NCI-H510A (cell line): ENCODE measurements at regions not wholly inside any gene's neighbourhood (a gene's known extent, or its start where the extent isn't known, plus 50 kb on each side); places are given as distances from the start of the nearest gene placed in this dataset.
"Not testable (repeated sequence)": the region's sequence is repeated elsewhere in the genome, so short reads cannot be mapped to it uniquely, and the experiment has no call there.

ENCODE experiments used
- DNase-seq: peaks from one replicate; lab custom pipeline; 2025; lab: John Stamatoyannopoulos, UW

- DNase-seq = no peak
Measured at GRCh38 chr2:182636699-182637098, 79.4 kb upstream of the DNAJC10 start.

GRCh38 chr2:182638667-182639066, 77.4 kb upstream of the DNAJC10 start:
- no peak for DNase-seq

GRCh38 chr2:182639971-182640370, 76.1 kb upstream of the DNAJC10 start:
- DNase-seq = no peak

- peak; percentile 41 for DNase-seq
Measured at GRCh38 chr2:182642328-182642727, 73.7 kb upstream of the DNAJC10 start.

GRCh38 chr2:182646763-182647498, 69.1 kb upstream of the DNAJC10 start:
- DNase-seq = no peak

- DNase-seq = no peak
Measured at GRCh38 chr2:182647499-182647787, 68.6 kb upstream of the DNAJC10 start.

GRCh38 chr2:182649316-182649715, 66.7 kb upstream of the DNAJC10 start:
- DNase-seq = peak; percentile 73

- peak; percentile 36 for DNase-seq
Measured at GRCh38 chr2:182650704-182651103, 65.4 kb upstream of the DNAJC10 start.

- no peak for DNase-seq
Measured at GRCh38 chr2:182652326-182652725, 63.7 kb upstream of the DNAJC10 start.

- DNase-seq = no peak
Measured at GRCh38 chr2:182655750-182656149, 60.3 kb upstream of the DNAJC10 start.

GRCh38 chr2:182664212-182664611, 51.8 kb upstream of the DNAJC10 start:
- DNase-seq = no peak

GRCh38 chr2:182665500-182665899, 50.6 kb upstream of the DNAJC10 start:
- DNase-seq = not testable (repeated sequence)
